ENCODE measurements at regions not wholly inside any gene's neighbourhood (a gene's known extent, or its start where the extent isn't known, plus 50 kb on each side); places are given as distances from the start of the nearest gene placed in this dataset.

DNA sequence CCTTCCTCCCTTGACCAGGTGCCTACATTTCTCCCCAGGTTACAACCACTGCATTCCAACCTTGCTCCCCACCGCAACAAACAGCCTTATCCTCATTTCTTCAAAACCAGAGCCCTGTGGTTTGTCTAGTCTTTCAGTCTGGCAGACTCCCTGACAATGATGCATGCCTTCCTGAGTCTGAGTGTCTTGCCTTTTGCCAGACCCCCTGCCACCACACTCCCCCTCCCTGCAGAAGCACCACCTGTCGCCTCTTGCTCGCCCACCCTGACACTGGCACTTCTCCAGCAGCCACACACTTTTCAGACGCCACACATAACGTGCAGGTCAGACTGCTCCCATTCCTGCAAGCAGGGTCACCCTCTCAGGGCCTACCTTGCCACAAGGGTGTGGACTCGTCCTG, 349.2 kb upstream of the NOCT start:
- H3K4me1 ChIP-seq (ENCODE audit: control insufficient read depth, extremely low read depth, insufficient read depth, low read length) = no peaks in the 10 kb centered on the region
- no peak overlapping the region for H2AFZ ChIP-seq (ENCODE audit: control insufficient read depth, low read length)
- dilution Hi-C loops (cut with MboI; ENCODE audit: extremely low pct_ligation_motif_present, low sequenced_read_pairs) = no loop called here
- H3K27ac ChIP-seq (ENCODE audit: control insufficient read depth, insufficient read depth, low read length) = no peak overlapping the region
- H4K20me1 ChIP-seq (ENCODE audit: control insufficient read depth, extremely low read depth, insufficient read depth, low read length) = no peaks in the 10 kb centered on the region
- TF ChIP-seq, protein P1, sequence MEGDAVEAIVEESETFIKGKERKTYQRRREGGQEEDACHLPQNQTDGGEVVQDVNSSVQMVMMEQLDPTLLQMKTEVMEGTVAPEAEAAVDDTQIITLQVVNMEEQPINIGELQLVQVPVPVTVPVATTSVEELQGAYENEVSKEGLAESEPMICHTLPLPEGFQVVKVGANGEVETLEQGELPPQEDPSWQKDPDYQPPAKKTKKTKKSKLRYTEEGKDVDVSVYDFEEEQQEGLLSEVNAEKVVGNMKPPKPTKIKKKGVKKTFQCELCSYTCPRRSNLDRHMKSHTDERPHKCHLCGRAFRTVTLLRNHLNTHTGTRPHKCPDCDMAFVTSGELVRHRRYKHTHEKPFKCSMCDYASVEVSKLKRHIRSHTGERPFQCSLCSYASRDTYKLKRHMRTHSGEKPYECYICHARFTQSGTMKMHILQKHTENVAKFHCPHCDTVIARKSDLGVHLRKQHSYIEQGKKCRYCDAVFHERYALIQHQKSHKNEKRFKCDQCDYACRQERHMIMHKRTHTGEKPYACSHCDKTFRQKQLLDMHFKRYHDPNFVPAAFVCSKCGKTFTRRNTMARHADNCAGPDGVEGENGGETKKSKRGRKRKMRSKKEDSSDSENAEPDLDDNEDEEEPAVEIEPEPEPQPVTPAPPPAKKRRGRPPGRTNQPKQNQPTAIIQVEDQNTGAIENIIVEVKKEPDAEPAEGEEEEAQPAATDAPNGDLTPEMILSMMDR (optimal IDR thresholded peaks at IDR 0.05 in 1 of 3, IDR thresholded peaks at IDR 0.05 in 1 of 3, conservative IDR thresholded peaks at IDR 0.05 in 1 of 3; ENCODE audit: extremely low read depth in 1 of 3, insufficient read depth in 2 of 3, low read length in 3 of 3) = no peak
- FAIRE-seq = no peak
- no peaks in the 10 kb centered on the region for H3K36me3 ChIP-seq (ENCODE audit: control insufficient read depth in 2 of 2, extremely low read depth in 1 of 2, insufficient read depth in 2 of 2, low read length in 2 of 2)
- H3K4me2 ChIP-seq (ENCODE audit: control insufficient read depth, extremely low read depth, insufficient read depth, low read depth, low read length) = no peak overlapping the region
- no peak overlapping the region for H3K4me3 ChIP-seq (ENCODE audit: control insufficient read depth in 2 of 3, extremely low read depth in 1 of 3, insufficient read depth in 2 of 3, low read depth in 1 of 3, low read length in 3 of 3)
- no peak for DNase-seq (ENCODE audit: low read depth, low spot score)
- H3K9me3 ChIP-seq (ENCODE audit: control insufficient read depth, low read depth, low read length) = no peaks in the 10 kb centered on the region
- no peaks in the 10 kb centered on the region for H3K9me1 ChIP-seq (ENCODE audit: control insufficient read depth, extremely low read depth, insufficient read depth, low read length)
- no peak overlapping the region for H3K9ac ChIP-seq (ENCODE audit: control insufficient read depth, extremely low read depth, insufficient read depth, low read length)
- H3K27me3 ChIP-seq (ENCODE audit: control insufficient read depth, extremely low read depth, insufficient read depth, low read length) = no peaks in the 10 kb centered on the region
- H3K79me2 ChIP-seq (ENCODE audit: control insufficient read depth, insufficient read depth, low read length) = no peaks in the 10 kb centered on the region

GRCh38 chr4:138665851-138666250, 349.7 kb upstream of the NOCT start:
- Histone ChIP-seq H3K9ac (ENCODE audit: control insufficient read depth, extremely low read depth, insufficient read depth, low read length) (no peak overlapping the region), H3K79me2 (ENCODE audit: control insufficient read depth, insufficient read depth, low read length) (no peaks in the 10 kb centered on the region), H3K4me3 (ENCODE audit: control insufficient read depth in 2 of 3, extremely low read depth in 1 of 3, insufficient read depth in 2 of 3, low read depth in 1 of 3, low read length in 3 of 3) (no peak overlapping the region), H3K36me3 (ENCODE audit: control insufficient read depth in 2 of 2, extremely low read depth in 1 of 2, insufficient read depth in 2 of 2, low read length in 2 of 2) (no peaks in the 10 kb centered on the region), H2AFZ (ENCODE audit: control insufficient read depth, low read length) (no peak overlapping the region), H4K20me1 (ENCODE audit: control insufficient read depth, extremely low read depth, insufficient read depth, low read length) (no peaks in the 10 kb centered on the region), H3K9me1 (ENCODE audit: control insufficient read depth, extremely low read depth, insufficient read depth, low read length) (no peaks in the 10 kb centered on the region), H3K4me2 (ENCODE audit: control insufficient read depth, extremely low read depth, insufficient read depth, low read depth, low read length) (no peak overlapping the region), H3K27me3 (ENCODE audit: control insufficient read depth, extremely low read depth, insufficient read depth, low read length) (no peaks in the 10 kb centered on the region), H3K27ac (ENCODE audit: control insufficient read depth, insufficient read depth, low read length) (no peak overlapping the region), H3K4me1 (ENCODE audit: control insufficient read depth, extremely low read depth, insufficient read depth, low read length) (no peaks in the 10 kb centered on the region), H3K9me3 (ENCODE audit: control insufficient read depth, low read depth, low read length) (no peaks in the 10 kb centered on the region)
- dilution Hi-C loops (cut with MboI; ENCODE audit: extremely low pct_ligation_motif_present, low sequenced_read_pairs) = no loop called here
- DNase-seq (ENCODE audit: low read depth, low spot score) = no peak
- TF ChIP-seq EZH2 (IDR thresholded peaks at IDR 0.05; ENCODE audit: low read length) = no peak
- TF ChIP-seq, protein P1 (optimal IDR thresholded peaks at IDR 0.05 in 1 of 3, IDR thresholded peaks at IDR 0.05 in 1 of 3, conservative IDR thresholded peaks at IDR 0.05 in 1 of 3; ENCODE audit: extremely low read depth in 1 of 3, insufficient read depth in 2 of 3, low read length in 3 of 3) = no peak
- FAIRE-seq = no peak
